HG03066 (cell line): ENCODE measurements at regions not wholly inside any gene's neighbourhood (a gene's known extent, or its start where the extent isn't known, plus 50 kb on each side); places are given as distances from the start of the nearest gene placed in this dataset.
"Not testable (repeated sequence)": the region's sequence is repeated elsewhere in the genome, so short reads cannot be mapped to it uniquely, and the experiment has no call there.

Experiments used
- ATAC-seq: cut with Tn5 transposase; IDR thresholded peaks from one replicate; pipeline ENCODE4 v1.9.1; 2021; ENCODE audit warnings: low read depth; ENCODE audit not compliant: unreplicated experiment

DNA sequence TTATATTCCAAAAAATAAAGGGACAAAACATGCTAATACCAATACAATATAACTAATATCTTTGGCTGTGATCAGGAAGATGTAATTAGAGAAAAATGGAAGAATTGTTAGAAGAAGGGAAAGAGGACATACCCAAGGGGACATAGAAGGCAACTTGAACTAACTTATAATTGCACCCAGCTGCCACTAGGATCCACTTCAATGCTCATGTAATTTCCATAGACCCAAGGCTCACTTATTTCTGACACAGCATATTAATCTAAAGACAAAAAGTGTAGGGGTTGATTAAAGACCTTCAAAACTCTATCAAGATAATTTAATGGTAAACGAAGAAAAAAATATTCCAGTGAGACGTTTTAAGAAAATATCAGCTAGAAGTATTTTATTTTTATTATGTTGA is 396.0 kb upstream of the ADGRB3 start:
- no peak for ATAC-seq

DNA sequence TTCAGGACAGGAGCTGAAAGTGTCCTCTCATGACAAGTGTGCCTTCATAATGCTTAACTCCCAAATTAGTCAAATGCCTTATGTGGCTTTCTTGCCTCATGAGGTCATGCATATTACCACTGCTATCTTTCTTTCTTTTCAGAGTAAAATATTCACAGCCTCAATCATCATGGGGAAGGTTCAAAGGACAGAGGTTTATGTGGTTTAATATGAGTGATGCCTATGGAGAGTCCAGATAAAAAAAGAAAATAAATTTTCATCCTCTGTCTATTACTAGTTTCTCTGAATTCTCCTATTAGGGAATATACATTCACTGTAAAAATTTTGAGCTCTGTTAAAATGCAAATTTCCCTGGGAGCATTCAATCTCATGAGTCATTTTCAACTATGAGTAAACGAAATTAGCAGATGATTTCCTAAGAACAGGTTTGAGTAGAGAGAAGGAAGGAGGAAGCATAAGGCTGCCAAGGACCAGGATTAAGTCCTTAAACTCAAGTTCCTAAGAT is 396.9 kb upstream of the ADGRB3 start:
- no peak for ATAC-seq

DNA sequence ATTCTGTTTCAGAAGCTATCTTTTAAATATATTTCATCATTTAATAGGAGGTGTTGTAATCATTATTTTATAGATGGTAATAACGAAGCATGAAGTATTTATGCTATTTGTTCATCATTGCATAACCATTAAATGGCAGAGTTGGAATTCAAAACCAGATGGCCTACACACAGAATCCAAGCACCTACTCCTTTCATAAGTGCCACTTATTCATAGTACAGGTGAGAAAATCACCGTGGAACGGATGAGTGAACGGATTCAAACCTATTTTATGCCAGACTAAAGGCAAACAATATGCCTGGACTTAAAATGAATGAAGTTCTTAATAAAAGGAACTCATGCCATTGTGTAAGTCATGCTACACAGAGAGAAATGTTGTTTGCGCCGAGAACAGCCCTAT is 397.9 kb upstream of the ADGRB3 start:
- ATAC-seq, result no peak

DNA sequence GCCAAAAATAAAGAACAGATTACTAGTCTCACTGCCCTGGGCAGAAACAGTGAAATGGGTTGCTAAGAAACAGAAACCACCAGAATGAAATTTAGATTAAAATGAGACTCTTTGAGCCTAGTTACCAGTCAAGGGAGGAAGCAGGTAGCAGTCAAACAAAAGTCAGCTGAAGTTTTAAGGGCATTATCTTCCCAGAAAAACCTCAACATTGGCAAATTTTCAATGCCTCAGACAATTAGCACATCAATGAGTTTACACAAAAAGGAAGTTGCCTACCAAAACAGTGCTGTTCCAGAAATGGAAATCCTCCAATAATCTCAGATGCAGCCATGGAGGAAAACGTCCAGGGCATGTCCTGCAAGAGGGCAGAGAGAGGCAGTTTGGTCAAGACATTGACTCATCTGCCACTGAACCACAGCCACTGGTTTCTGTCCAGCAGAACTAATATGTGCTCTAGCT is 399.7 kb upstream of the ADGRB3 start:
- ATAC-seq, result no peak

DNA sequence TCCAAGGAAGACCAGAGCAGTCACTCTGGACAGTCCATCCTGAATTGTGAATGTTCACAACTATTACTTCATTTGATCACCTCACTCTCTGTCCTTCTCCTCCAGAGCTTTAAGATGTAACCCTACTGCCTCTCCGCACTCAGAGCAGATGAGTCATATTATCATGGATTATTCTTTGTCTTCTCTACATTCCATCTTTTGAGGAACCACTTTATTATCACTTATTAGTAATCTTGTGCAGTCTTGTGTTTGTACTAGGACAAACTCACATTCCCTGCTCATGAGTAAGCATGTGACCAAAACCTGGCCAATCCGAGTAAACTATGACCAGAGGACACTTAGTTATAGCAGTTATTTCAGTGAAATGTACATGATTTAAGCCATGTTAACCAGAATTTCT is 401.5 kb upstream of the ADGRB3 start:
- ATAC-seq, result no peak

DNA sequence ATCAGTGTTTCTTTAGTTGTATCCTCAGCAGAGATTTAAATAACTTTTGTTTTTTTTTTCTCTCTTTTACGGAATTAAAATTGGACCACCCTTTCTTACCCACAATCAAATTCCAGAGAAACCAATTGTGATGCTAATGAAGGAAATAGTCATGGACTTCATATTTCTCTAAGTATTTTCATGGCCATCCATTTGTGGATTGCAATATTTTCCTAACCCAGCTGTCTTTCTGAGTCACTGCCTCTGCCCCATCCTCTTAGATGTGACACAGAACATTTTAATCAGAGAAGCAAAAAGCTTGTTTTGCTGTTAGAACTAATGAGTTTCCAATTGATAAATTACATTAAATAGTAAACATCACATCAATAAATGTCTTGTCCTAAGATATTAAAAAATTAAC is 405.5 kb upstream of the ADGRB3 start:
- ATAC-seq, result no peak

DNA sequence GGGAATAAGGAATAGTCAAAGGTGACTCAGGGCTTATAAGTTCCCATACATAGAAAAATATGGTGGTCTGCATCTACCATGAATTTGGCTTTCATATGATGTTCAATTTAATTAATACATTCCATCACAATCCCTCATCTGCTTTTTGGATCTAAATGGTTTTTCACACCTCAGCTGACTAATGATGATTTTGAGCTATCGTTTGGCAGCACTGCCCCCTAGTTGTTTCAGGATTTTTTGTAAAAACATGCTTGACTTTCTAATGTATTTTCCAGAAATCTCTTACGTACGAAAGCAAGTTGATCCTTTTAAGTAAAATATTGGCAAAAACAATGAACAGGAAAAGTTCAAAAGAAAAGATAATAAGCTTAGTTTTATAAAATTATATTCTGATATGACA is 408.6 kb upstream of the ADGRB3 start:
- ATAC-seq, result no peak

DNA sequence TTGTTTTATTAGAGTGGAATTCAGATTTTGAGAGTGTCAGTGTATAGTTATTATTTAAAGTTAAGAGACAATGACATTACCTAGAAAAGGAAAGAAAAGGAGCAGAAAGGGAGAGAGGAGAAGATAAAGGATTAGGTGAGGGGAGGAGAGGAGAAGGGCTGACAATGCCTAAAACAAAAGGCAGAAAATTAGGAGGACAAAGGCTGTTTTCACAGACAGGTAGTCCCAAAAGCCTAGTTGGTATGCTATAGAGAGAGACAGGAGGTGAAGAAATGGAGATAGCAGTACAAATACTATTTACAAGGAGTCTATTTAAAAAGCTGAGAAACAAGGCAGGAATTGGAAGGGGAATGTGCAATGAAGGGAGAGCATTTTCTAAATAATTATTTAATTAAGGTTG is 409.4 kb upstream of the ADGRB3 start:
- ATAC-seq, result no peak

DNA sequence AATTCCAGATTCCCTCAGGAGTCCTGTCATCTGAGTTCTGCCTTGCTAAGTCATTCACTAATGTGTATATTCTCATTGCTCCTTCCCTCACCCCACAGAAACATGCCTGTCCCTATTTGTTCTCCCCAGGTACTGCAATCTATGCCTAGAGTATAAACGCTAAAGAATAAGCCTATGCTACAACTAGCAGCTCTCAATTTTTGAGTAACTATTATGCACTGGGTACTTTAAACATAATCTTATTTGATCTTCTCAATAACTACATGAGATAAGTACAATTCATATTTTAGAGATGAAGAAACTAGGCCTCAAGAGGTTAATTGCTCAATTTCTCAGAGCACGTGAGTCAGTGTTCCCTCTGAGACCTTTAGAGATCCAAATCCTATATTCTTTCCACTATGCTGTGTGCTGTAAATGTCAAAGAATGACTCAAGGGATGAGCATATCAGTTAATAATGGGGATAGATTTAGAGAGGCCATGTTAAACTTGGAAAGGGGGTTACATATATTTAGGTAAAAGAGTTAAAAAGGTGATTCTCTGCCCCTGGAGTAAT is 423.8 kb upstream of the ADGRB3 start:
- no peak for ATAC-seq

DNA sequence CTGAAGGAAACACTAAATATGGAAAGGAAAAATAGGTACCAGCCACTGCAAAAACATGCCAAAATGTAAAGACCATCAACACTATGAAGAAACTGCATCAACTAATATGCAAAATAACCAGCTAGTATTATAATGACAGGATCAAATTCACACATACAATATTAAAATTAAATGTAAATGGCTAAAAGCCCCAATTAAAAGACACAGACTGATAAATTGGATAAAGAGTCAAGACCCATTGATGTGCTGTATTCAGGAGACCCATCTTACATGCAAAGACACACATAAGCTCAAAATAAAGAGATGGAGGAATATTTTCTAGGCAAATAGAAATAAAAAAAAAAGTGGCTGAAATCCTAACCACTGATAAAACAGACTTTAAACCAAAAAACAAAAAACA is 427.5 kb upstream of the ADGRB3 start:
- not testable (repeated sequence) for ATAC-seq

DNA sequence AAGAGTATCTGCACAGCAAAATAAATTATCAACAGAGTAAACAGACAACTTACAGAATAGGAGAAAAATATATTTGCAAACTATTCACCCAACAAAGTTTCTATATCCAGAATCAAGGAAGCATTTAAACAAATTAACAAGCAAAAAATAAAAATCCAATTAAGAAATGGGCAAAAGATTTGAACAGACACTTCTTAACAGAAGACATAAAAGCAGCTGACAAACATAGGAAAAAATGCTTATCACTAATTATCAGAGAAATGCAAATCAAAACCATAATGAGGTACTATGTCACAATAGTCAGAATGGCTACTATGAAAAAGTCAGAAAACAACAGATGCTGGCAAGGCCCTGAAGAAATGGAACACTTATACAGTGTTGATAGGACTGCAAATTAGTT is 434.2 kb upstream of the ADGRB3 start:
- no peak for ATAC-seq

DNA sequence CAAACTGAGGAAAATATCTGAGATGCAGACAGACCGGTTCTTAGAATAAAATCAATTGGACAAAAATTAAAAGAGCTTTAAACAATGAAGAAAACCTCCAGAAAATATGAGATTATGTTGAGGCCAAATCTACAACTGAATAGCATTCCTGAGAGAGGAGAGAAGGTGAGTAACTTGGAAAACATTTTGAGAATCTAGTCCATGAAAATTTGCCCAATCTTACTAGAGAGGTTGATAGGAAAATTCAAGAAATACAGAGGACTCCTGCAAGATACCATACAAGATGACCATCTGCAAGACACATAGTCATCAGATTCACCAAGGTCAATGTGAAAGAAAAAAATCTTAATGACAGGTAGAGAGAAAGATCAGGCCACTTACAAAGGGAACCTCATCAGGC is 437.7 kb upstream of the ADGRB3 start:
- ATAC-seq, result no peak

DNA sequence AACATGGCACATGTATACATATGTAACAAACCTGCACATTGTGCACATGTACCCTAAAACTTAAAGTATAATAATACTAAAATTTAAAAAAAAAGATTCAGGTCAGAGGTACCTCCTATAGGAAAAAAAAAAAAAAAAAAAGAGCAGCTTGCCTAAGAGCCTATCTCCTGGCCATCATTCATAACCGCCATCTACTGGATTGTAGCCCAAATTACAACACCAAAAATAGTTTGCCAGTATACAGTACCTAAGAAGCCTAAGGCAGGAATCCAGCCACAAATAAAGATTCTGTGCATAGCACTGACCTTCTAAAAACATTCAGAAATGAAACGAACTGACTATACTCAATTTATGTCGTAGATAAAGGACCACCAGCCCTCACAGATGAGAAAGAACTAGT is 438.4 kb upstream of the ADGRB3 start:
- ATAC-seq, result no peak

DNA sequence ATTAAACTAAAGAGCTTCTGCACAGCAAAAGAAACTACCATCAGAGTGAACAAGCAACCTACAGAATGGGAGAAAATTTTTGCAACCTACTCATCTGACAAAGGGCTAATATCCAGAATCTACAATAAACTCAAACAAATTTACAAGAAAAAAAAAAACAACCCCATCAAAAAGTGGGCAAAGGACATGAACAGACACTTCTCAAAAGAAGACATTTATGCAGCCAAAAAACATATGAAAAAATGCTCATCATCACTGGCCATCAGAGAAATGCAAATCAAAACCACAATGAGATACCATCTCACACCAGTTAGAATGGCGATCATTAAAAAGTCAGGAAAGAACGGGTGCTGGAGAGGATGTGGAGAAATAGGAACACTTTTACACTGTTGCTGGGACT is 439.3 kb upstream of the ADGRB3 start:
- ATAC-seq, result not testable (repeated sequence)

DNA sequence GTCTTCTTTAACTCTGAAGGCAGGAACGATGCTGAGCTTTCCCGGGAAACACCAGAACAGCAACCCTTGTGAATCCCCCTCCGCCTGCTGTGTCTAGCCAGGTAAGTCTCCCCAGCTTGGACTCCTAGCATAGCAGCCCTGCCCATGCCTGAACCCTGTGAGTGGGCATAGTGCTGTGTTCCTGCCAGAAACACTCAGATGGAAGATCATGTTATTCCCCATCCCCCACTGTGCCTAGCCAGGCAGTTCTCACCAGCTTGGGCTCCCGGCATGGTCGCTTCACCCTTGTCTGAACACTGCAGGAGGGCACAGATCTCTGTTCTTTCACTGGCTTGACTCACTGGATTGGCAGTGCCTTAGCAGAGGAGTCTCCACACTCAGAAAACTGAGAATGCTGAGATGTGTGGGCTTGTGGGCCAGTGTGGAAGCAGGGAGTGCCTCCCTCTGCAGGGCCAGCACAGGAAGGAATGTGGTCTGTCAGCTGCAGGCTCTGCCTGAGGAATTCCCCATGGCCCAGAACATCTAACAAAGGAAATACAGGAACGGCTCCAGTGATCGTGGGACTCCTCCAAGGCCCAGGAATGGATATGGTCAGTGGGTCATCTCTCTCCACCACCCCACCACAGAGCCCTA is 440.1 kb upstream of the ADGRB3 start:
- no peak for ATAC-seq

DNA sequence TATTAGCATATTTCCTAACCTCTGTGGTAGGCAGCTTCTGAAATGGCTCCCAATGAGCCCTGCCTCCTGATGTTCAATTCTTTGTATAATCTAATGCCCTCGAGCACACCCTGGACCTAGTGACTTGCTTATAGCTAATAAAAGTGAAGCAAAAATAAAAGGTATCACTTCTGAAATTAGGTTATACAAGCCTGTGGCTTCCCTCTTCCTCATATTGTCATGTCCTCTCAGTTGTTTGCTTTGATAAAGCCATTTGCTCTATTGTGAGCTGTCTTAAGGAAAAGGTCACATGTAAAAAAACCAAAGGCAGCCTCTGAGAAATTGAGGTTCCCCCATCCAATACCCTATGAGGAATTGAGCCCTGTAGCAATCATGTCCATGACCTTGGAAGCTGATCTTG is 442.1 kb upstream of the ADGRB3 start:
- no peak for ATAC-seq

DNA sequence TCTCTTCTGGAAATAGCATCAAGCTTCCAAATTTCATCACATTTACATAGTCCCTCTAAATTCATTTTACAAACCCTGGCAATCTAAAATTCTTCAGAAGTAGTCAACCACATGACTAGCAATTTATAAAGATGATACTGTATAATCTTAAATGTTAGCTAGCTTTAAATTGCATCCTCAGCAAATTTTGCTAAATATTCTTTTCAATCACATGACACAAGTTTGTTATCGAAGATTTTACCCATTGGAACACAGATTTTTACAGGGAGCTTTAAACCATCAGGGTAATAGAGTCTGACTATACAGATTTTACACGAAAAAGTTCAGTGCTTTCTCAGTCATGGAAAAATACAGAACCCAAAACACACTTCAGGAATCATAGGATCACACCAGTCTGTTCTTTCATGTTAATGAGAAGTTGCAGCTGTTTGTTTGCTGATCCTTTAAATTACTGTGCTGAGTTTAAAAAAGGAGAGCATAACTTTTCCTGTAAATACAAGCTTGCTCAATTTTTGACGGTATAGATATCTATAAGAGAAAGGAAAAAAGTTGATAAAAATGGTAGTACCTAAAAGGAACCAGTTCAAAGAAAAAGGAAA is 445.8 kb upstream of the ADGRB3 start:
- ATAC-seq, result no peak

DNA sequence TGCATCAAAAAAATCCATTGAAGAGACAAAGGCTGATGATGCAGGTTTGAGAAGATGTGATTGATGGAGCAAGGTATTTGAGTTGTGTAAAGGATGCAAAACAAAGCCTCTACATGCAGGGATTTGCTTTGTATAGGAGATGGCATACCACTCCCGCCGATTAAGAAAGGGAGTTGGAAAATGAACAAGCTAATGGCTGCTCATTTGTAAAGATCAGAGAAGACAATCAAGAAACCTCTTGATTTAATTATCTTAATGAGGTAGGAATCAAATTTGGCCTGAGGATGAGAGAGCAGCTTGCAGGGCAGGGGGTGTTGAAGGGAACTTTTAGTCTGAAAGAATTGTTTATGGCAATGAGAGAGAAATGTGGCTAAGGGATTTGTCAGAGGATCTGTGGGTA is 448.2 kb upstream of the ADGRB3 start:
- ATAC-seq, result no peak

DNA sequence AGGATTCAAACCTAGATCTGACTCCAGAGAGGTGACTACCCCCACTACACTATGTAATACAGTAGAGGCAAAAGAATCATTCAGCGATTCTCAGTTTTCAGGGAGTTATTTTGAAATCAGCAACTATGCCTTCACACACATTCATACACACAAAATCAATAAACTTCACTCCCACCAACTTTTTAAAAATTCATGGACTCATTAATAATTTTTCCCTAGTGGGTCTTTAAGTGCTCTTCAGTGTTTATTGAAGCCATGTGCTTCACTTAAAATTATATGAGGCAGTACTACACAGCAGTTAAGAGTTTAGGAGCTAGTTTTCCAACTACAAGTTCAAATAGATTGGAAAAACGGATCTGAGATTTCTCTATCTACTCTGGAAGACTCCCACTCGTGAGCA is 452.7 kb upstream of the ADGRB3 start:
- no peak for ATAC-seq

DNA sequence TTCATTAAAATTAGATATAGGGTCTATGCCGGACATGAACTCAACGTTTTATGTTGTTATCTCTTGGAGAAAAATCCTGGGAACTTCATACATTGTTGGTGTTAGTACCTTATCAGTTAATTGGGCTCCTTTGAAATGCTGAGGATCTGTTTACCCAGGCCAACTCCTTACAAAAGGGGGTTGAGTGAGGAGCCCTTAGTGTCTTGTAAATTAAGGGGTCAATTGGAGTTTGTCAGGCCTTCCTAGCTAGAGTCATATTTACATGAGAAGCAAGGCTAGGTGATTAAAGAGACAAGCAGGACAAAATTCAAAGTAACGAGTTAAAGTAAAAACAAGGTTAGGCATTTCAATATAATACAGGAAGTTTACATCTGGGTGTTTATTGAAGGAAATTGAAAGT is 454.1 kb upstream of the ADGRB3 start:
- ATAC-seq, result not testable (repeated sequence)

DNA sequence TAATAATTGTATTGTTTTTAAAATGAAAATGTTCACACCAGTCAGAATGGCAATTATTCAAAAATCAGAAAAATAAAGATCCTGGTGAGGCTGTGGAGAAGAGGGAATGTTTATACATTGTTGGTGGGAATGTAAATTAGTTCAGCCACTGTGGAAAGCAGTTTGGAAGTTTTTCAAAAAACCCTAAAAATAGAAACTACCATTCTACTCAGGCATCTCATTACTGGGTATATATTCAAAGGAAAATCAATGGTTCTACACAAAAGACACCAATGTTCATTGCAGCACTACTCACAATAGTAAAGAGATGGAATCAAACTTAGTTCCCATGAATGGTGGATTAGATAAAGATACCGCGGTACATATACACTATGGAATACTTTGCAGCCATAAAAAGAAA is 461.5 kb upstream of the ADGRB3 start:
- ATAC-seq, result no peak

DNA sequence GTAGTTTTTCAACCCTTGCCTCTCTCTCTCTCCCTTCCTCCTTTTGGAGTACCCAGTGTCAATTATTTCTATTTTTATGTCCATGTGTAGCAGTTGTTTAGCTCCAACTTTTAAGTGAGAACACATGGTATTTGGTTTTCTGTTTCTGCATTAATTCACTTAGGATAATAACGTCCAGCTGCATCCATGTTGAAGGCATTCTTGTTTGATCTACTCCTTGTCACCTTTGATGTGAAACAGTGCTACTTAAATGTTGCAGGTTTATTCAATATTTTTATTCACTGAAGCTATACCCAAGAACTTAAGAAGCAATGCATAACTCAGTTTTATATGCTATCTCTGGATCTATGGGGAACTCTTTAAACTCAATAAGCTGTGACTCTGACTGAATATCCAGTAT is 465.2 kb upstream of the ADGRB3 start:
- no peak for ATAC-seq
